Panc1 (cell line): ENCODE measurements at regions not wholly inside any gene's neighbourhood (a gene's known extent, or its start where the extent isn't known, plus 50 kb on each side); places are given as distances from the start of the nearest gene placed in this dataset.

Source experiments
- ATAC-seq: fragments of 200-7000 bp; cut with Tn5 transposase; 2 replicates; pipeline ENCODE4 v1.9.1; 2020; ENCODE audit warnings: mild to moderate bottlenecking, moderate library complexity
- BruUV-seq: library from RNA; stranded (reverse); fragments of 400-500 nt; replicated peaks from 2 replicates; lab custom pipeline; 2021; lab: Mats Ljungman, UMichigan
- CTCF ChIA-PET: fragments of 300-600 bp; sonication (Branson Sonifier 250); formaldehyde crosslinking; loops from one replicate; lab custom pipeline; 2022; ENCODE audit warnings: antibody characterized with exemption; lab: Charles Lee
- POLR2A ChIA-PET: fragments of 300-600 bp; sonication (Branson Sonifier 250); formaldehyde crosslinking; loops from one replicate; lab custom pipeline; 2022; ENCODE audit warnings: antibody characterized with exemption; lab: Charles Lee
- DNase-seq: peaks from one replicate; pipeline ENCODE4 v3.0.0-alpha.2; 2010; ENCODE audit warnings: low read depth, low spot score
- H3K27ac ChIP-seq: 2 replicates; pipeline ENCODE4 v1.5.1; 2011; ENCODE audit warnings: mild to moderate bottlenecking, low read length, inconsistent platforms
- H3K27me3 ChIP-seq: fragments of 200-500 bp; sonication (Bioruptor generic); 2 replicates; pipeline ENCODE4 v1.6.0; 2014; ENCODE audit warnings: low read length, inconsistent platforms; ENCODE audit not compliant: control insufficient read depth, insufficient read depth
- H3K36me3 ChIP-seq: fragments of 200-500 bp; sonication (Bioruptor generic); 2 replicates; pipeline ENCODE4 v1.5.1; 2014; ENCODE audit warnings: inconsistent platforms, mild to moderate bottlenecking, low read length, moderate library complexity; ENCODE audit not compliant: control insufficient read depth, insufficient read depth
- H3K4me1 ChIP-seq: 2 replicates; pipeline ENCODE4 v1.5.1; 2011; ENCODE audit warnings: inconsistent platforms, mild to moderate bottlenecking, low read length, moderate library complexity; ENCODE audit not compliant: control insufficient read depth, insufficient read depth
- H3K4me3 ChIP-seq, 2 experiments: 2 replicates each; pipeline ENCODE4 v1.5.1; 2011 to 2012; ENCODE audit warnings: low read depth in 2 of 2, low read length in 2 of 2, mild to moderate bottlenecking in 2 of 2, inconsistent platforms in 1 of 2, moderate library complexity in 1 of 2
- H3K9me3 ChIP-seq: fragments of 200-500 bp; sonication (Bioruptor generic); 2 replicates; pipeline ENCODE4 v1.5.1; 2014; ENCODE audit warnings: low read depth, mild to moderate bottlenecking, inconsistent platforms, low read length, moderate library complexity; ENCODE audit not compliant: control insufficient read depth, insufficient read depth
- CTCF ChIP-seq: fragments of 450-650 bp; IDR thresholded peaks from 2 replicates; pipeline ENCODE4 v1.5.1; 2017; ENCODE audit warnings: mild to moderate bottlenecking
- POLR2AphosphoS5 ChIP-seq: IDR thresholded peaks from 2 replicates; pipeline ENCODE4 v1.6.1; 2012; ENCODE audit warnings: mild to moderate bottlenecking, low read depth, low read length, moderate library complexity
- REST ChIP-seq, 2 experiments: IDR thresholded peaks; 2 replicates each; pipeline ENCODE4 v1.6.1; 2011 to 2012; ENCODE audit warnings: low read depth in 2 of 2, control low read depth in 1 of 2, low read length in 1 of 2, mild to moderate bottlenecking in 1 of 2, moderate library complexity in 1 of 2; ENCODE audit not compliant: insufficient read depth in 1 of 2
- SIN3A ChIP-seq: IDR thresholded peaks from 2 replicates; pipeline ENCODE4 v1.6.1; 2012; ENCODE audit warnings: low read depth, mild to moderate bottlenecking, low read length, moderate library complexity, borderline replicate concordance; ENCODE audit not compliant: insufficient read depth
- TCF7L2 ChIP-seq: IDR thresholded peaks from 2 replicates; pipeline ENCODE4 v1.6.1; 2011; ENCODE audit warnings: mild to moderate bottlenecking, low read depth, low read length, inconsistent platforms
- in situ Hi-C: cut with HindIII; loops from 2 replicates; pipeline ENCODE4 v1.10.0; 2016; ENCODE audit warnings: low sequenced_read_pairs, low pct_unique_long_range_greater_than_20kb
- intact Hi-C: fragments of 100-400 bp; cut with micrococcal nuclease; formaldehyde crosslinking; loops from one replicate; pipeline ENCODE4 v1.10.0; 2022; ENCODE audit not compliant: unreplicated experiment

- H3K27ac ChIP-seq = no peak overlapping the region
- no peak for TF ChIP-seq TCF7L2
- no peak for TF ChIP-seq CTCF
- TF ChIP-seq REST (IDR thresholded peaks at IDR 0.05; ENCODE audit: insufficient read depth in 1 of 2, low read depth in 2 of 2, low read length in 1 of 2) = no peak
- TF ChIP-seq SIN3A = no peak
- no peak for TF ChIP-seq POLR2AphosphoS5
- POLR2A ChIA-PET = no interaction called here
- no TSS peak for BruUV-seq
- in situ Hi-C loops = no loop called here
- CTCF ChIA-PET = interaction anchor here (0.7 kb wide), 1 partner anchor 135 kb away, joined by 3 read pairs; no protein-coding TSS in a partner anchor
- peaks cover 2% of the 10 kb centered on the region for H3K27me3 ChIP-seq
- no peak overlapping the region for H3K4me3 ChIP-seq
- H3K4me1 ChIP-seq = no peaks in the 10 kb centered on the region
- no peaks in the 10 kb centered on the region for H3K9me3 ChIP-seq
- intact Hi-C loops = no loop called here
- ATAC-seq = no peak
- DNase-seq = no peak
- H3K36me3 ChIP-seq = no peaks in the 10 kb centered on the region
Observed at GRCh38 chr14:76651410-76652055, 109.7 kb upstream of the VASH1 start.

- Histone ChIP-seq H3K27me3 (peaks cover 2% of the 10 kb centered on the region), H3K36me3 (no peaks in the 10 kb centered on the region), H3K9me3 (no peaks in the 10 kb centered on the region), H3K4me1 (no peaks in the 10 kb centered on the region), H3K27ac (no peak overlapping the region), H3K4me3 (no peak overlapping the region)
- intact Hi-C loops (no loop called here), in situ Hi-C loops (no loop called here)
- TF ChIP-seq SIN3A (no peak), TCF7L2 (no peak), REST (IDR thresholded peaks at IDR 0.05; ENCODE audit: insufficient read depth in 1 of 2, low read depth in 2 of 2, low read length in 1 of 2) (no peak), POLR2AphosphoS5 (no peak), CTCF (no peak)
- ChIA-PET CTCF (interaction anchor here (0.7 kb wide), 1 partner anchor 111 kb away, joined by 5 read pairs; no protein-coding TSS in a partner anchor), POLR2A (no interaction called here)
- DNase-seq (no peak), ATAC-seq (no peak)
- BruUV-seq = no TSS peak
Observed at GRCh38 chr14:76653875-76654572, 107.2 kb upstream of the VASH1 start.
